A673 (cell line): ENCODE measurements at regions not wholly inside any gene's neighbourhood (a gene's known extent, or its start where the extent isn't known, plus 50 kb on each side); places are given as distances from the start of the nearest gene placed in this dataset.

Experiments used
- CTCF ChIP-seq: fragments of 300-800, 200-600 bp; sonication (generic); conservative IDR thresholded peaks from 2 replicates; pipeline ENCODE4 v1.5.1; 2017; ENCODE audit warnings: low read depth, mild to moderate bottlenecking, antibody characterized with exemption, low read length, moderate library complexity, mixed read lengths
- EZH2 ChIP-seq: fragments of 200-600 bp; sonication (generic); IDR thresholded peaks from 2 replicates; pipeline ENCODE4 v1.6.1; 2017; ENCODE audit warnings: borderline replicate concordance, low read depth, mild to moderate bottlenecking, mixed read lengths, antibody characterized with exemption, low read length; ENCODE audit not compliant: poor library complexity, severe bottlenecking

GRCh38 chr11:115008799-115009198, 330.5 kb downstream of the NXPE2 start:
- TF ChIP-seq CTCF, result no peak
- TF ChIP-seq EZH2, result no peak
